Hematopoietic multipotent progenitor cell treated with erythropoietin and hydrocortisone succinate and interleukin-3 and kit ligand, for 4 days (in vitro differentiated cells): ENCODE measurements at regions not wholly inside any gene's neighbourhood (a gene's known extent, or its start where the extent isn't known, plus 50 kb on each side); places are given as distances from the start of the nearest gene placed in this dataset.

Experiments used
- DNase-seq: peaks from one replicate; pipeline ENCODE4 v3.0.0-alpha.2; 2015

GRCh38 chr5:6873359-6873758, 160.1 kb downstream of the TENT4A start:
- DNase-seq, result no peak

DNA sequence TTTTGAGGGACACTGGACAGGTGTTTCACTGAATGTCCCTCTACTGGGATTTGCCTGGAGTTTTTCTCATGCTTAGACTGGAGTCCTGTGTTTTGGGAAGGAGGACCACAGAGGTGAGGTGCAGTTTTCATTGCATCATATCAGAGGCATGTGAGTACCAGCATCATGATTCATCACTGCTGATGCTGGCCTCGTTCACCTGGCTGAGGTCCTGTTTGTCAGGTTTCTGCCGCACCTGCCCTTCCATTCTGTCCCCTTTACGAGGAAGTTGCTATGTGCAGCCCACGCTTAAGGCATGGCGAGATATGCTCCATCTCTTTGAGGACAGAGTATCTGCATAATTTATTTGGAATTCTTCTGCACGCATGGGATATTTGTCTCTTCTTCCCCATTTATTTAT, 162.1 kb downstream of the TENT4A start:
- no peak for DNase-seq

GRCh38 chr5:6877986-6878828, 165.0 kb downstream of the TENT4A start:
- no peak for DNase-seq

DNA sequence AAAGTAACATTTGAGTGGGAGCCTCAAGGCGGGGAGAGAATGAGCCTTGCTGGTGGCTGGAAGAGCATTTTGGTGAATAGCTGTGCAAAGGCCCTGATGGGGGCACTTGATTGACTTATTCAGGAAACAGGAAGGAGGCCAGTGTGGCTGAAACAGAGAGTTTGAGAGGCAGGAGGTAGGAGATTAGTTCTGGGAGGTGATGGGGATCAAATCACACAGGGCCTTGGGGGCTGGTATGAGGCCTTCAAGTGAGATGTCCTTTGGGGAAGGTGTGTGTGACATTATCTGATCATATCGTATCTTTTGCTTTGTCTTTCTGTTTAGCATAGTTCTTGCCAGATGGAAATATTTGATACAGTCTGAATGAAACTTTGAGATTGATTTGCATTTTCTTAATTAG, 172.3 kb downstream of the TENT4A start:
- DNase-seq, result no peak

DNA sequence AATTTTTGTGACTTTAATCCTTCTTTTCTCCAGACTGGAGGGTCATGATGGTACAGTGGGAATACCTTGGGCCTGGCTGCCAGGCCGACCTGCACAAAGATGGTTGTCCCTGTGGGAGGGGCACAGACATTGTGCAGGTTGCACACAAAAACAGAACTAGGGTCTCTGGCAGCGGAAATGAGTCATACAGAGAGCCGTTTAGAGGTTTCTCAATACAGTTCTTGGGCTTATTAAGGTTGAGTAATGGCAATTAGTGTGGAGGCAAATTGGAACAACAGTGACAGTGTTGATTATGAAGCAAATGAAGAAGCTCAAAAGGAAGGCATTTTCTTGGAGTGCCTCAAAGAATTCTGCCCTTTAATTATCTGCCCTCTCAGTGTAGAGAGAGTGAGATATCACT, 173.6 kb downstream of the TENT4A start:
- DNase-seq, result peak; percentile 43

- DNase-seq, result no peak
Measured at GRCh38 chr5:6889030-6889429, 175.8 kb downstream of the TENT4A start.

DNA sequence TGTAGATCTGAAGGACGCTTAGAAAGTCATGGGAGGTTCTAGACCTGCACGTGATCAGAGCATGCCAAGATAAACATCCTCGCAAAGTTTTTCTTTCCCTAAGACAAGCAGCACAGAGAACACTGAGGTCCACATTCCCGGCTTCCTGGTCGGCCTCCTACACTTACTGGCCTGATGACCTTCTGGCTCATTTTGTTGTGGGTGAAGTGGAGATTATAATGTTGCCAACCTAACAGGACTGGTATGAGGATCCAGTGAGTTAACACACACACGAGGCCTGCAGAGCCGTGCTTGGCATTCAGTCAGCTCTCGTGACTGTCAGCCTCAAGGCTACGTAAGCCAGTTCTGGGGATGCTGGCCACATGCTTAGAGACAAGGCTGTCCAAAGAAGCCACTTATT, 186.0 kb downstream of the TENT4A start:
- DNase-seq, result no peak

DNA sequence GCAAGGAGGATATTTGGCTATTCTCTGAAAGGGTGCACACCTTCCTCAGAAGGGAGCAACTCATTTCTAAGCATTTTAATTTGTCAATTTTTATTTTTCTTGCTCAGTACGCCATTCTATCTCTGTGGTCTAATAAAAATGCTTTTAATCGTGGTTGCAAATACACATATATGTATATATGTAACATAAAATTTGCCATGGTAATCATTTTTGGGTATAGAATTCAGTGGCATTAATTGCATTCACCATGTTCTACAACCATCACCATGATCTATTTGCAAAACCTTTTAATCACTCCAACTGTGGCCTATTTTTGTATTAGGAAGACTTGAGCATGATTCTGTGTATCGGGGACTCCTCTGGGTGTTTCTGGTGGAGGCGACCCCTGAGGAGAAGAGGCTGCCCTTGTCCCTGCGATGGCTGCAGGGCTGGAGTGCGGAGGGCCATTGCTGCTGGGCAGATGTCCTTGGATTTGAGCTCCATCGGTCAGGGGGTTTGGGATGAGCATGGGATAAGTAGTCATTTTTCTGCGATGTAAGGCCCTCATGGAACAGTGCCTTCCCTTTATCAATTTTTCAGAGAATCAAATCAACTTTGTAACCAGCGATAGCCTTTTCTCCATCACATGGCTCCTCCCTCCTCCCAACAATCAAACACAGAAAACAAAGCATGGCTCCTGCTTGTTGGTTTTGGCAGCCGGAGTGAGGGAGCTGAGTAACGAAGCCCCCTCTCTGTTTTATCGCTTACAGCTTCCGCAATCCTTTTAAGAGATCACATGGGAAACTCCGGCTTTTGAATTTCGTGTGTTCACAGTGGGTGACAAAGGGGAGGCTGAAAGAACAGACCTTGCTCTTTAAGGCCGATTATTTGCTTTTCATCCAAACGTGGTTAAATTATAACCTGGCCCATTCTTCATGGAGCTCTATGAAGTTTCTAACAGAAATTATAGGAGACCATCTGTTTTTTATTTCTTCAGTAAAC, 187.3 kb downstream of the TENT4A start:
- DNase-seq, result no peak

DNA sequence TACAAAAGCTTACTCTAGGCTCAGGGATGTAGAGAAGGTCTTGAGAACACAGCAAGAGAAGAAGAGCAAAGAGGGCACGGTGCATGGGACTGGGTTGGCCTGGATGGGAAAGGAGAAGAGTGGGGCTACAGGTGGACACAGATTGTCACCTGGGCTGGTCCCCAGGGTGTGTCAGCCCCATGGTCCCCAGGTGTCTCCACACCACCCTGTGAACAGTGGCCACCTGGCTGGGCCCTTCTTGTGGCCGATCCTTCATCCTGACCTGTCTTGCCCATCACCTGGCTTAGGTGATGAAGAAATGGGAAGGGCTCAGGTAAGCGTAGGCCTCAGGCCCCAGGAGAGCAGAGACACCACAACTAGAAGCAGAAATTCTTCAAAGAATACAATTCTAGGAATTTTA, 188.9 kb downstream of the TENT4A start:
- no peak for DNase-seq

DNA sequence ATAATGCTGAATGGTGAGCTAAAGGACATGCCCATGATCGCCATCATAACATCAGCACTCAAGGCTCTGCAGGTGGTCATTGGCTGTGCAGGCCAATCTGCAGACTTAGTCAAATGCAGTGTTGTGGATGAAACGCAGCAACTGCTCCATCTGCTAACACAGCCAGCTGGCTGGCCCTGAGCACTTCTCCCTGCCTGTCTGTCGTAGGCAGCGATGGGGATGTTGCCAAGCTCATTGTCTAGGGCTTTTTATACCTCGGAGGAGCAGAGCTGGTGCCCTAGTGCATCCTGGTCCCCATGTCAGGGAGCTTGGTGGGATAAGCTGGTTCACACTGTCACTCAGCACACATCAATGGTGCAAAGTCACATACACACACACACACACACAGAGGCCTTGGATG, 189.4 kb downstream of the TENT4A start:
- DNase-seq, result no peak

GRCh38 chr5:6903934-6904333, 190.7 kb downstream of the TENT4A start:
- no peak for DNase-seq

GRCh38 chr5:6904860-6905259, 191.6 kb downstream of the TENT4A start:
- no peak for DNase-seq

GRCh38 chr5:6905423-6905822, 192.2 kb downstream of the TENT4A start:
- no peak for DNase-seq

DNA sequence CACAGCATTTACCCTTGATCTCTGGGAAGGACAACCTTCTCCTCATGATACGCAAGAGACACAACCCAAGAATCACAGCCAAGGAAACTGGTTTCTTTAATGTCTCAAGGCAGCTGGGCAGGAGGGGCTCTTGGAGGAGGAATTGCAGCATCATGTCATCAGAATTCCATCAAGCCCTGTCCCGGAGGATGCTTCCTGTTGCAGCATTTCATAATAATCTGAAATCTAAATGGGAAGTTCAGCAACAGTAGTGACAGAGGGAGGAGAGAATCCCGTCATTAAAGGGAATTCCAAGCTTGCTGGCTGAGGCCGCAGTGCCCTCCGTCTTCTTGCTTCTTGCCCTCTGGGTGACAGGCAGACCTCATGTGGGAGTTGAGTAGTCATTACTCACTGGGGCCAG, 192.7 kb downstream of the TENT4A start:
- DNase-seq, result no peak

- DNase-seq, result no peak
Measured at GRCh38 chr5:6907320-6907918, 194.2 kb downstream of the TENT4A start.

- DNase-seq, result no peak
Measured at GRCh38 chr5:6909901-6910300, 196.7 kb downstream of the TENT4A start.

- DNase-seq, result no peak
Measured at GRCh38 chr5:6910950-6911349, 197.7 kb downstream of the TENT4A start.

- DNase-seq, result no peak
Measured at GRCh38 chr5:6914347-6914746, 201.1 kb downstream of the TENT4A start.

- no peak for DNase-seq
Measured at GRCh38 chr5:6915574-6915973, 202.3 kb downstream of the TENT4A start.

DNA sequence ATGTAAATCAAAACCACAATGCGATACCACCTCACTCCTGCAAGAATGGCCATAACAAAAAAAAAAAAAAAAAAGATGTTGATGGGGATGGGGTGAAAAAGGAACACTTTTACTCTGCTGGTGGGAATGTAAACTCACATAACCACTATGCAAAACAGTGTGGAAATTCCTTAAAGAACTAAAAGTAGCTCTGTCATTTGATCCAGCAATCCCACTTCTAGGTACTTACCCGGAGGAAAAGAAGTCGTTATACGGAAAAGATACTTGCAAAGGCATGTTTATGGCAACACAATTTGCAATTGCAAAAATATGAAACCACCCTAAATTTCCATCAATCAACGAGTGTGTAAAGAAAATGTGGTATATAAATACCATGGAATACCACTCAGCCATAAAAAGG, 205.0 kb downstream of the TENT4A start:
- no peak for DNase-seq

- DNase-seq, result no peak
Measured at GRCh38 chr5:6920628-6921256, 207.5 kb downstream of the TENT4A start.

- DNase-seq, result no peak
Measured at GRCh38 chr5:6926491-6927038, 213.3 kb downstream of the TENT4A start.

GRCh38 chr5:6936031-6936430, 222.8 kb downstream of the TENT4A start:
- no peak for DNase-seq
